GM19452 (cell line): ENCODE measurements at regions not wholly inside any gene's neighbourhood (a gene's known extent, or its start where the extent isn't known, plus 50 kb on each side); places are given as distances from the start of the nearest gene placed in this dataset.

ENCODE experiments used
- ATAC-seq: cut with Tn5 transposase; IDR thresholded peaks from one replicate; pipeline ENCODE4 v1.9.1; 2021; ENCODE audit not compliant: unreplicated experiment

DNA sequence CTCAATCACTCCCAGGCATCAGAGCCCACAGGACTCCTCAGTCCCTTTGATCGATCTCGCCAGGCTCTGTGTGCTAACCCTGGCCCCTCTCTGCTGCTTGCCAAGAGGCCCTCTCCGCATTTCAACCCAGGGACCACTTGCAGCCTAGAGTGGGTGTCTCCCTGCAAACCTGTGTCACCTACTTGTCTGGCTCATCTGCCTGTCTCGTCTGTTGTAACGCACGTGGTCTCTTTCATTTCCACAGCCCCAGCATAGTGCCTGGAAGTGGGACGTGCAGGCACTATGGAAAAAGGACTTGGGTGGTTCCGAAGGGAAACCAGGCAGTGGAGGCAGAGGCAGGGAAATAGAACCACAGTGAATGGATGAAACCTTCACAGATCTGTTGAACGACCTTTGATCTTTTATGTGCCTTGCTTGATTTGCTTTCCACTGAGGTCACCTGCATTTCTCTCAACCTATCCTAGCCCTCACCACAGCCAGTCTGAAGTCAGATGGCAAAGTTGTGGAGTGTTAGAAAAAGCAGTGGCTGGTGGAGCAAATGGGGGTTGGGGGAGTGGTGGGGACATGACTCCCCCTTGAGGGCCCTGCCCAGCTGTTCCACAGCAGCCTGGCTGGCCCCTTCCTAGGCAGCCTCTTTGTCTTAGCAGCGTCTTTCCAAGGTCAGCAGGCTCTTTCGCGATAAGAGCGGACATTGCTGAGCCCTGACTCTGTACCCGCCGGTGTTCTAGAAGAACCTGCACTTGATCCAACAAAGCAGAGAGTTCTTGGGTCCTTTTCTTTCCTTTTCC lies 55.8 kb upstream of the TAGAP start:
- ATAC-seq, result no peak

DNA sequence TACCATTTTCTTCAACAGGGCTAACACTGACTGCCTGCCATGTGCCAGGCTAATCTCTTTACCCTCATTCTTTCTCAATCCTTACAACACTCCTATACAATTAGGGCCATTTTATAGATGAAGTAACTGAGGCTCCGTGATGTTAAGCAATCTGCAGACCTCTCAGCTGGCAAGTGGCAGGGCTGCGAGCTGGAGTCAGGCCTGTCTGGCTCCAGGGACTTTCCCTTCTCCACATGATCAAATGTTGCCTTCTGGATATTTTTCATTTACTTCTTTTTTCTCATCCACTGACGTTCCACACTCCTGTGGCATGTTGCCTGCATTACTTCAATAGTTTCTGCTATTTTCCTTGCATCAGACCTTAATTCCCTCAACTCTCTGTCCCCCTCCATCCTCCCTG lies 55.2 kb upstream of the TAGAP start:
- no peak for ATAC-seq

DNA sequence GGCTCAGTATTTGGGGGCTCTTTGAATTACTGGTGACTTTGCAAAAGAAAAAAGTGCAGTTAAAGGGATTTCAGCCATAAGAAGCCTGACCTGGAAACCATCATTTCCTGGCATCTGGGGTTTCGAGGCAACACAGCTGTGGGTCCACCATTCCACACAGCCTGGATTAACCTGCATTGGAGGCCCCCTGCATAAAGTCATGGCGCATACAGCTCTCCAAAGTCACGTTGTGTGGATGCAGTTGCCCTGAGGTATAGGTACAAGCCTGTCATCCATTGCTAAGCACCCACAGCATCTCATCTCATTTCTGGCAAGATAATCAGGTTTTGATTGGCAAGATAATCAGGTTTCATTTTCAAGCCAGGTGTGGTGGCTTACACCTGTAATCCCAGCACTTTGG lies 54.5 kb upstream of the TAGAP start:
- ATAC-seq, result no peak

DNA sequence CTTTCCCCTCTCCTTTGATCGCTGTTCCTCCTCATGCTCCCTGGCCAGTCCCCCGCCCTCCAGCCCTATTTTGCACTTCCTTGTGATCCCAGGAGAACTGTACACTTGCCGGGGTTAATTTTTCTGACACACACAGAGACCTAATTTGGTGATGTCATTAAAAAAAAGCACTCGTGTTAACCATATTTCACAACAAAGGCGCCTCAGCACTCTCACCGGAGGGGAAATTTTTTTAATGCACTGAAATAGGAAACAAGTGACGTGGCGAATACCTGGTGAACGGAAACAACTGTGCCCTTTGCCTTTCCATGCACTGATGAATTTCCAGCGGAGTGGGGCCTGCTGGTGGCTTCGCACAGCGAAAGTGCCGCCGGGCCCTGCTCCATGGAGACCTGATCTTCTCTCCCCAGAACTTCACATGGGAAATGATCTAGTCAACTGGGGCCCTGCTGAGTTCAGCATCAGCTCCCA lies 53.9 kb upstream of the TAGAP start:
- no peak for ATAC-seq

DNA sequence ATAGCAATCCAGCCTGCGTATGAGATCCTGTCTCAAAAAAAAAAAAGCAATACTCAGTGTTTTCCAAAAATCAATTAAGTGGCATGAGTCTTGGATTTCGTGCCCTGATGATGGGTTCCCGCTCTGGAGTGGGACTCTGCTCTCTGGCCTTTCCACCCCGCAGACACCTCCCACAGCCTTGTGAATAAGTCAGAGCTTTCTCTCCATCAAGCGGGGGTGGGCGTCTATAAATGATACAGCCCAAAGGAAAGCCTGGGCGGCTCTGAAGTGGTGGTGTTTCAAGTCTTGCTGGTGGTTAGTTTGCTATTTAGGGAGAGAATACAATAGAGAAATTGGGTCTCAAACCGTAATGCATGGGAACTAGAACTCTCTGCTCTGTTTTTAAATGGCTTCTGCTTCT lies 52.5 kb upstream of the TAGAP start:
- no peak for ATAC-seq

DNA sequence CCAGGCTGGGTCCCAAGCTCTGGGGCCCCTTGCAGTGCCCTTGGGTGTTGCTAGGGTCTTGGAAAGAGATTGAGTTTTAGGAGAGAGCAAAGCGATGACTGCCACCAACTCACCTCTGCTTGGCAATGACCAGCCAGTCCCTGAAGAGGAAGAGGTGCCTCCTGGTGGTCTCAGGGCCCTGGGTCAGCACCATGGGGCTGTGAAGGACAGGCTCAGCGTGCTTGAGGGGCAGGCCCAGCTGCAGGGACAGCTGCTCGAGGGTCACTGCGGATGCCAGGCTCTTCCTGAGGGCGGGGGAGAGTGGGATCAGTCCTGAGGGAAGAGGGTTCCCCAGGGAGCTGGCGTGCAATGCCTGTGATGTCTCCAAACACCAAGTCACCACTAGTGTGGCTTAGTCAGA lies 50.8 kb upstream of the TAGAP start:
- ATAC-seq, result no peak

DNA sequence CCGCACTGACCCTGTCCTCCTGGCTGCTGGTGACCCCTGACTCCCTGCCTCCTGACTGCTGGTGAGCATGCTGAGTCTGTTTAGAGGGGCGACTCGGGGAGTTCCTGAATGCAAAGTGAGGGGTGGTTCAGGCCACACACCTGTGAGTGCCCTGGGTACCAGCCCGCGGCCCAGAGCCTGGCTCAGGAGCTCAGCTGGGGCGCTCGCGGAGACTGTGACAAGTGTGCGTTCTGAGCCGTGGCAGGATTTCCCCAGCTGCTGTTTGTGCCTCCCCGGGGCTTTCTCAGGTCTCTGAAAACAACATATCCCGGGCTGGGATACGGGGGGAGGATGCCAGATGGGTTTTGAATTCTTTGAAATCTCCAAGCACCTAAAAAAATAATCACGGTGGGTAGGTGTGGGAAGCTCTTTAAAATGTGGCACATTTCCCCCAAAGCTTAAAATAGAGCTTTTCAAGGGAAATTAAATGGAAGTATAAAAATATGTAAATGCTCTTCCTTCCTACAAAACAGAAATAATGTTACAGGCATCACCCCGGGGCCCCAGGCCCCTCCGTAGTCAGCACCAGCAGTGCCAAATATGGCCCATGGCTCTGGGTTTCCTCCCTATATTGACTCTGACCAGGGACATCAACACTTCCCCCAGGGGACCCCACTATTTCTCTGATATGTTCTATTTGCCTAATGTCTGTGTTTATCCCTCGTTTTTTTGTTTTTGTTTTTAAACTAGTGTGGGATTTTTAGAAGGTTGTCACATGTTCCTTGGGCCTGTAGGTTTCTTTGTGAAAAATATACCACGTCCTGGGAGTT lies 49.9 kb upstream of the TAGAP start:
- ATAC-seq, result no peak
